HUES6 (cell line): ENCODE measurements at regions not wholly inside any gene's neighbourhood (a gene's known extent, or its start where the extent isn't known, plus 50 kb on each side); places are given as distances from the start of the nearest gene placed in this dataset.
"Not testable (repeated sequence)": the region's sequence is repeated elsewhere in the genome, so short reads cannot be mapped to it uniquely, and the experiment has no call there.

Experiments
- H3K27ac ChIP-seq: 2 replicates; pipeline ENCODE4 v1.7.0; 2013; ENCODE audit warnings: low read depth, mild to moderate bottlenecking, low read length, inconsistent platforms
- H3K27me3 ChIP-seq: 2 replicates; pipeline ENCODE4 v1.6.1; 2013; ENCODE audit warnings: low read length; ENCODE audit not compliant: control insufficient read depth, insufficient read depth
- H3K36me3 ChIP-seq: 2 replicates; pipeline ENCODE4 v1.6.1; 2013; ENCODE audit warnings: low read length; ENCODE audit not compliant: control insufficient read depth, insufficient read depth
- H3K4me1 ChIP-seq: 2 replicates; pipeline ENCODE4 v1.6.1; 2013; ENCODE audit warnings: low read length; ENCODE audit not compliant: control insufficient read depth, insufficient read depth
- H3K4me3 ChIP-seq: 2 replicates; pipeline ENCODE4 v1.5.1; 2013; ENCODE audit warnings: low read depth, low read length
- H3K9ac ChIP-seq: one replicate; pipeline ENCODE4 v1.6.1; 2013; ENCODE audit warnings: mild to moderate bottlenecking, low read length
- H3K9me3 ChIP-seq: 2 replicates; pipeline ENCODE4 v1.6.1; 2013; ENCODE audit warnings: low read depth, low read length; ENCODE audit not compliant: control insufficient read depth, insufficient read depth

- Histone ChIP-seq H3K9ac (no peak overlapping the region), H3K27me3 (no peaks in the 10 kb centered on the region), H3K36me3 (no peaks in the 10 kb centered on the region), H3K4me1 (no peaks in the 10 kb centered on the region), H3K27ac (no peak overlapping the region), H3K9me3 (peaks cover 2% of the 10 kb centered on the region; the same call in 1 of the 2 replicates), H3K4me3 (no peak overlapping the region)
Measured at GRCh38 chr4:137853424-137853823, 321.1 kb upstream of the PCDH18 start.

GRCh38 chr4:137852326-137852725, 320.0 kb upstream of the PCDH18 start:
- Histone ChIP-seq H3K27me3 (no peaks in the 10 kb centered on the region), H3K9ac (no peak overlapping the region), H3K4me1 (no peaks in the 10 kb centered on the region), H3K9me3 (peaks cover 2% of the 10 kb centered on the region; the same call in 1 of the 2 replicates), H3K36me3 (no peaks in the 10 kb centered on the region), H3K27ac (no peak overlapping the region), H3K4me3 (no peak overlapping the region)

- Histone ChIP-seq H3K36me3 (no peaks in the 10 kb centered on the region), H3K27ac (no peak overlapping the region), H3K27me3 (no peaks in the 10 kb centered on the region), H3K9me3 (peaks cover 2% of the 10 kb centered on the region; the same call in 1 of the 2 replicates), H3K4me3 (no peak overlapping the region), H3K9ac (no peak overlapping the region), H3K4me1 (no peaks in the 10 kb centered on the region)
Measured at GRCh38 chr4:137851435-137851834, 319.1 kb upstream of the PCDH18 start.

GRCh38 chr4:137827945-137828344, 295.7 kb upstream of the PCDH18 start:
- H3K4me1 ChIP-seq, H3K27me3 ChIP-seq, H3K4me3 ChIP-seq, H3K36me3 ChIP-seq, H3K27ac ChIP-seq, H3K9ac ChIP-seq: not testable (repeated sequence)
- H3K9me3 ChIP-seq, result peaks cover 14% of the 10 kb centered on the region

- H3K27ac ChIP-seq, result no peak overlapping the region
- H3K9me3 ChIP-seq, result peaks cover 5% of the 10 kb centered on the region
- no peak overlapping the region for H3K4me3 ChIP-seq
- no peaks in the 10 kb centered on the region for H3K36me3 ChIP-seq
- H3K27me3 ChIP-seq, result no peaks in the 10 kb centered on the region
- H3K4me1 ChIP-seq, result no peaks in the 10 kb centered on the region
- H3K9ac ChIP-seq, result no peak overlapping the region
Measured at GRCh38 chr4:137825505-137825904, 293.2 kb upstream of the PCDH18 start.

GRCh38 chr4:137823007-137823406, 290.7 kb upstream of the PCDH18 start:
- no peaks in the 10 kb centered on the region for H3K36me3 ChIP-seq
- no peak overlapping the region for H3K27ac ChIP-seq
- H3K9ac ChIP-seq, result no peak overlapping the region
- no peaks in the 10 kb centered on the region for H3K27me3 ChIP-seq
- no peaks in the 10 kb centered on the region for H3K9me3 ChIP-seq
- peaks cover 2% of the 10 kb centered on the region; the same call in 1 of the 2 replicates for H3K4me1 ChIP-seq
- H3K4me3 ChIP-seq, result no peak overlapping the region

- no peaks in the 10 kb centered on the region for H3K27me3 ChIP-seq
- H3K9ac ChIP-seq, result no peak overlapping the region
- H3K4me3 ChIP-seq, result no peak overlapping the region
Measured at GRCh38 chr4:137819964-137820383, 287.7 kb upstream of the PCDH18 start.

GRCh38 chr4:137812258-137812657, 280.0 kb upstream of the PCDH18 start:
- Histone ChIP-seq H3K9ac (no peak overlapping the region), H3K4me1 (no peaks in the 10 kb centered on the region), H3K4me3 (no peak overlapping the region), H3K9me3 (peaks cover 3% of the 10 kb centered on the region; the same call in 1 of the 2 replicates), H3K36me3 (no peaks in the 10 kb centered on the region), H3K27me3 (no peaks in the 10 kb centered on the region), H3K27ac (no peak overlapping the region)

More at GRCh38 chr4:137819964-137820383, 287.7 kb upstream of the PCDH18 start:
- Histone ChIP-seq H3K27ac (no peak overlapping the region), H3K4me1 (peaks cover 2% of the 10 kb centered on the region; the same call in 1 of the 2 replicates), H3K36me3 (no peaks in the 10 kb centered on the region), H3K9me3 (no peaks in the 10 kb centered on the region)

- Histone ChIP-seq H3K27ac (no peak overlapping the region), H3K9ac (no peak overlapping the region), H3K4me3 (no peak overlapping the region), H3K36me3 (no peaks in the 10 kb centered on the region), H3K9me3 (no peaks in the 10 kb centered on the region), H3K27me3 (no peaks in the 10 kb centered on the region), H3K4me1 (no peaks in the 10 kb centered on the region)
Measured at GRCh38 chr4:137806420-137806819, 274.1 kb upstream of the PCDH18 start.

GRCh38 chr4:137804906-137805495, 272.7 kb upstream of the PCDH18 start:
- H3K4me1 ChIP-seq, result no peaks in the 10 kb centered on the region
- no peak overlapping the region for H3K27ac ChIP-seq
- no peak overlapping the region for H3K4me3 ChIP-seq
- H3K9me3 ChIP-seq, result no peaks in the 10 kb centered on the region
- H3K27me3 ChIP-seq, result no peaks in the 10 kb centered on the region
- no peaks in the 10 kb centered on the region for H3K36me3 ChIP-seq
- no peak overlapping the region for H3K9ac ChIP-seq

- no peak overlapping the region for H3K27ac ChIP-seq
- no peaks in the 10 kb centered on the region for H3K36me3 ChIP-seq
- no peak overlapping the region for H3K4me3 ChIP-seq
- H3K9me3 ChIP-seq, result no peaks in the 10 kb centered on the region
- no peaks in the 10 kb centered on the region for H3K27me3 ChIP-seq
- H3K4me1 ChIP-seq, result no peaks in the 10 kb centered on the region
- H3K9ac ChIP-seq, result no peak overlapping the region
Measured at GRCh38 chr4:137800861-137801260, 268.6 kb upstream of the PCDH18 start.
